Daoy (cell line): ENCODE measurements at regions not wholly inside any gene's neighbourhood (a gene's known extent, or its start where the extent isn't known, plus 50 kb on each side); places are given as distances from the start of the nearest gene placed in this dataset.
"Not testable (repeated sequence)": the region's sequence is repeated elsewhere in the genome, so short reads cannot be mapped to it uniquely, and the experiment has no call there.

ENCODE experiments used
- DNase-seq: peaks from one replicate; pipeline ENCODE4 v3.0.0-alpha.2; 2015; ENCODE audit warnings: low read depth

GRCh38 chr4:79850626-79851025 lies 222.4 kb downstream of the ANTXR2 start:
- no peak for DNase-seq

GRCh38 chr4:79848329-79848728 lies 224.7 kb downstream of the ANTXR2 start:
- DNase-seq, result no peak

- DNase-seq, result no peak
Measured at GRCh38 chr4:79847411-79847810, 225.6 kb downstream of the ANTXR2 start.

GRCh38 chr4:79842162-79842561 lies 230.9 kb downstream of the ANTXR2 start:
- DNase-seq, result no peak

- no peak for DNase-seq
Measured at GRCh38 chr4:79833857-79834256, 239.2 kb downstream of the ANTXR2 start.

GRCh38 chr4:79831701-79832514 lies 241.1 kb downstream of the ANTXR2 start:
- DNase-seq, result no peak

- DNase-seq, result no peak
Measured at GRCh38 chr4:79831119-79831528, 241.9 kb downstream of the ANTXR2 start.

- DNase-seq, result no peak
Measured at GRCh38 chr4:79827283-79827682, 245.7 kb downstream of the ANTXR2 start.

- DNase-seq, result no peak
Measured at GRCh38 chr4:79823148-79823763, 249.8 kb downstream of the ANTXR2 start.

GRCh38 chr4:79820427-79820826 lies 252.6 kb downstream of the ANTXR2 start:
- DNase-seq, result no peak

- DNase-seq, result not testable (repeated sequence)
Measured at GRCh38 chr4:79807933-79808332, 265.1 kb downstream of the ANTXR2 start.

GRCh38 chr4:79798047-79798446 lies 275.0 kb downstream of the ANTXR2 start:
- DNase-seq, result no peak

GRCh38 chr4:79796948-79797347 lies 276.1 kb downstream of the ANTXR2 start:
- DNase-seq, result no peak

- DNase-seq, result no peak
Measured at GRCh38 chr4:79788884-79789283, 284.1 kb downstream of the ANTXR2 start.

GRCh38 chr4:79780129-79780528 lies 292.9 kb downstream of the ANTXR2 start:
- no peak for DNase-seq

- no peak for DNase-seq
Measured at GRCh38 chr4:79772510-79772909, 300.5 kb downstream of the ANTXR2 start.

- no peak for DNase-seq
Measured at GRCh38 chr4:79764120-79764519, 308.9 kb downstream of the ANTXR2 start.

GRCh38 chr4:79763486-79764075 lies 309.4 kb downstream of the ANTXR2 start:
- no peak for DNase-seq

- no peak for DNase-seq
Measured at GRCh38 chr4:79759793-79760192, 313.2 kb downstream of the ANTXR2 start.

- DNase-seq, result no peak
Measured at GRCh38 chr4:79757600-79757999, 315.4 kb downstream of the ANTXR2 start.

- DNase-seq, result no peak
Measured at GRCh38 chr4:79756140-79756895, 316.7 kb downstream of the ANTXR2 start.

GRCh38 chr4:79748835-79749234 lies 324.2 kb downstream of the ANTXR2 start:
- DNase-seq, result no peak
